ENCODE measurements at regions not wholly inside any gene's neighbourhood (a gene's known extent, or its start where the extent isn't known, plus 50 kb on each side); places are given as distances from the start of the nearest gene placed in this dataset.

GRCh38 chr2:18065249-18065648 is 186.8 kb downstream of the KCNS3 start:
- CTCF ChIA-PET, result no interaction called here
- BruUV-seq (replicated peaks), result no TSS peak

GRCh38 chr2:18063826-18064470 is 185.5 kb downstream of the KCNS3 start:
- CTCF ChIA-PET, result no interaction called here
- H3K4me1 ChIP-seq (ENCODE audit: insufficient read depth, low read length, poor library complexity, severe bottlenecking), result peaks cover 10% of the 10 kb centered on the region
- no peaks in the 10 kb centered on the region for H3K27me3 ChIP-seq (replicated peaks; ENCODE audit: insufficient read depth, low read depth, low read length, poor library complexity)
- BruUV-seq (replicated peaks), result no TSS peak
- H3K4me3 ChIP-seq (ENCODE audit: low read depth, low read length, poor library complexity, severe bottlenecking), result no peak overlapping the region
- H3K36me3 ChIP-seq (ENCODE audit: insufficient read depth, low read length, poor library complexity, severe bottlenecking), result no peaks in the 10 kb centered on the region
- POLR2A ChIA-PET (ENCODE audit: low non-redundant PET), result no interaction called here
- intact Hi-C loops (cut with micrococcal nuclease; ENCODE audit: unreplicated experiment), result no loop called here
- no peaks in the 10 kb centered on the region for H3K9me3 ChIP-seq (ENCODE audit: low read depth, low read length, poor library complexity, severe bottlenecking)
- TF ChIP-seq CTCF (conservative IDR thresholded peaks at IDR 0.05; ENCODE audit: low read depth, low read length) (no peak), EZH2 (IDR thresholded peaks at IDR 0.05; ENCODE audit: borderline replicate concordance, low read depth, low read length, poor library complexity, severe bottlenecking) (no peak)
- no peak overlapping the region for H3K27ac ChIP-seq (ENCODE audit: low read depth, low read length, poor library complexity, severe bottlenecking)
- DNase-seq (ENCODE audit: low spot score), result no peak

More at GRCh38 chr2:18065249-18065648, 186.8 kb downstream of the KCNS3 start:
- Histone ChIP-seq H3K27me3 (replicated peaks; ENCODE audit: insufficient read depth, low read depth, low read length, poor library complexity) (no peaks in the 10 kb centered on the region), H3K4me3 (ENCODE audit: low read depth, low read length, poor library complexity, severe bottlenecking) (no peak overlapping the region), H3K36me3 (ENCODE audit: insufficient read depth, low read length, poor library complexity, severe bottlenecking) (no peaks in the 10 kb centered on the region), H3K9me3 (ENCODE audit: low read depth, low read length, poor library complexity, severe bottlenecking) (no peaks in the 10 kb centered on the region), H3K27ac (ENCODE audit: low read depth, low read length, poor library complexity, severe bottlenecking) (no peak overlapping the region), H3K4me1 (ENCODE audit: insufficient read depth, low read length, poor library complexity, severe bottlenecking) (peaks cover 10% of the 10 kb centered on the region)
- TF ChIP-seq CTCF (conservative IDR thresholded peaks at IDR 0.05; ENCODE audit: low read depth, low read length) (no peak), EZH2 (IDR thresholded peaks at IDR 0.05; ENCODE audit: borderline replicate concordance, low read depth, low read length, poor library complexity, severe bottlenecking) (no peak)
- intact Hi-C loops (cut with micrococcal nuclease; ENCODE audit: unreplicated experiment), result no loop called here
- POLR2A ChIA-PET (ENCODE audit: low non-redundant PET), result no interaction called here
- no peak for DNase-seq (ENCODE audit: low spot score)

- BruUV-seq (replicated peaks), result no TSS peak
- Histone ChIP-seq H3K9me3 (ENCODE audit: low read depth, low read length, poor library complexity, severe bottlenecking) (no peaks in the 10 kb centered on the region), H3K36me3 (ENCODE audit: insufficient read depth, low read length, poor library complexity, severe bottlenecking) (no peaks in the 10 kb centered on the region), H3K27ac (ENCODE audit: low read depth, low read length, poor library complexity, severe bottlenecking) (no peak overlapping the region), H3K4me1 (ENCODE audit: insufficient read depth, low read length, poor library complexity, severe bottlenecking) (peaks cover 5% of the 10 kb centered on the region), H3K27me3 (replicated peaks; ENCODE audit: insufficient read depth, low read depth, low read length, poor library complexity) (no peaks in the 10 kb centered on the region), H3K4me3 (ENCODE audit: low read depth, low read length, poor library complexity, severe bottlenecking) (no peak overlapping the region)
- intact Hi-C loops (cut with micrococcal nuclease; ENCODE audit: unreplicated experiment), result no loop called here
- TF ChIP-seq EZH2 (IDR thresholded peaks at IDR 0.05; ENCODE audit: borderline replicate concordance, low read depth, low read length, poor library complexity, severe bottlenecking) (no peak), CTCF (conservative IDR thresholded peaks at IDR 0.05; ENCODE audit: low read depth, low read length) (no peak)
- DNase-seq (ENCODE audit: low spot score), result no peak
- POLR2A ChIA-PET (ENCODE audit: low non-redundant PET), result no interaction called here
- CTCF ChIA-PET, result no interaction called here
Measured at GRCh38 chr2:18062892-18063291, 184.4 kb downstream of the KCNS3 start.

All from A673 (cell line).